ENCODE measurements at regions not wholly inside any gene's neighbourhood (a gene's known extent, or its start where the extent isn't known, plus 50 kb on each side); places are given as distances from the start of the nearest gene placed in this dataset.
"Not testable (repeated sequence)": the region's sequence is repeated elsewhere in the genome, so short reads cannot be mapped to it uniquely, and the experiment has no call there.

DNA sequence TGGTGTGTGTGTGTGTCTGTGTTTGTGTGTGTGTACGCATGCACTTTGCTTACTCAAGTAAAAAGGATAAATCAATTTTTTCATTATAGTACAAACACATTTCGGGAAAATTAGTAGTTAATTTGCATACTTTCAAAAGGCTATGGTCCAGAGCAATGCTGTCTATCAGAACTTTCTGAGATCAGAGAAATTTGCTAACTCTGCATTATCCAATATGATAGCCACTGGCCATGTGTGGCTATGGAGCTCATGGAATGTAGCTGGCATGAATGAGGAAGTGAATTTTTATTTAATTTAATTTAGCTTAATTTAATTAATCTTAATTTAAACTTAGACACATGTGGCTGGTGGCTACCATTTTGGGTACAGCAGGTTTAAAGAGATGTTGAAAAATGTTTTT is 289.6 kb downstream of the MAT2B start:
- no peak for DNase-seq

DNA sequence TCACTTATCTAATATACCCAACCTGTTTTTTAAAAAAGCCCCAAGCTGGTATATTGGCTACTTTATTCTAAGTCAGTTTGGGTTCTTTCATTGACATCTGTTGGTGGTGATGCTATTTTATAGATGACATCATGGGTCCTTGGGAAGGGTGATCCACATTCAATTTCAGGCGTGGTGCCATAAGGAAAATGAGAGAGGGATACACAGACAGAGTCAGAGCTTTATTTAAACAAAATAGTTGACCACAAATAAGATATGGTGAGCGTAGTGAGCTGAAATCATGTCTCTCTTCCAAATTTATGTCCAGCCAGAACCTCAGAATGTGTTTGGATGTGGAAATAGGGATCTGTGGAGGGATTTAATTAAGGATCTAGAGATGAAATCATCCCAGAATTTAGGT is 302.4 kb downstream of the MAT2B start:
- no peak for DNase-seq

- no peak for DNase-seq
Observed at GRCh38 chr5:163809473-163809872, 304.1 kb downstream of the MAT2B start.

DNA sequence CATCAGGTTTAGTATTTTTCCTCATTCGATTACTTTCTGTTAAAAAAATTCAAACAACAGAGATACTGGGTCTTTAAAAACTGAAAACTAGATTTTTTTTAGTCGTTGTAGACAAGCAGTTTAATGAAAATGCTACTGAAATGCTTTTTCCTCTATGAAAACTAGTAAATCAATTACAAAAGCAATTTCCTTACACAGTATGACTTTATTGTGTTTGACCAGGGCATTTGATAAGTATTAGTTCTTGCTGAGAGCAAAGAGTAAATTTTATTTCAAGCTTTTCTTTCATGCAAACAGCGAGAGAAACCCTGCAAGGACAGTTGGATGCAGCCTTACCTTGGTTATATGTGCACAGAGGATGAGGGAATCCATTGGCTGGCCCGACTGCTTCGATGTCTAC is 308.5 kb downstream of the MAT2B start:
- no peak for DNase-seq

- DNase-seq: no peak
Observed at GRCh38 chr5:163815240-163815791, 309.9 kb downstream of the MAT2B start.

DNA sequence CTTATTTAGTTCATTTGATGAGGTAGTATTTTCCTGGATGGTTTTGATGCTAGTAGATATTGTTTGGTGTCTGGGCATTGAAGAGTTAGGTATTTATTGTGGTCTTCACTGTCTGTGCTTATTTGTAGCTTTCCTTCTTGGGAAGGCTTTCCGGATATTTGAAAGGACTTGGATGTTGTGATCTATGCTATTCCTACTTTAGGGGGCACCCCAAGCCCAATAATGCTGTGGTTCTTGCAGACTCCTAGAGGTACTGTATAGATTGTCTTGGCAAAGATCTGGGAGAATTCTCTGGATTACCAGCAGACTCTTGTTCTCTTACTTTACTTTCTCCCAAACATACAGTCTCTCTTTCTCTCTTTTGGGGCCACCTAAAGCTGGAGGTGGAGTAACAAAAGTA is 315.7 kb downstream of the MAT2B start:
- DNase-seq: no peak

DNA sequence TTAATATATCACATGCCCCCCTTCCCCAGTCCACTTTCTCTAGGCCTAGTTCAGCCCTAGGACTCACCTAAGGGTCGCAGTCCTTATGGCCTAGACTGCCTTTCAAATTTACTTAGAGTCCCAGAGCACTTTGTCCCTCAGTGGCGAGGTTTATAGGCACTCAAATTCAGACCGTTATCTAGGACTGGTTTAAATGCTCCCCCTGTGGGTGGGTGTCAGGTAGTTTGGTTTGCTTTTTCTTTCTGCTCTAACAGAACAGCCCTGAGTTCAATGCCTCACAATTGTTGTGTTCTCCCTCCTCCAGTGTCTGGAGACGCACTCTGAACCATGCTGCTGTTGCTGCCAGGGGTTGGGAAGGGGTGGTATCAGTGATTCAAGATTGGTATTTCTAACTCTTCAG is 317.1 kb downstream of the MAT2B start:
- DNase-seq: no peak

GRCh38 chr5:163825661-163826060 is 320.2 kb downstream of the MAT2B start:
- no peak for DNase-seq

DNA sequence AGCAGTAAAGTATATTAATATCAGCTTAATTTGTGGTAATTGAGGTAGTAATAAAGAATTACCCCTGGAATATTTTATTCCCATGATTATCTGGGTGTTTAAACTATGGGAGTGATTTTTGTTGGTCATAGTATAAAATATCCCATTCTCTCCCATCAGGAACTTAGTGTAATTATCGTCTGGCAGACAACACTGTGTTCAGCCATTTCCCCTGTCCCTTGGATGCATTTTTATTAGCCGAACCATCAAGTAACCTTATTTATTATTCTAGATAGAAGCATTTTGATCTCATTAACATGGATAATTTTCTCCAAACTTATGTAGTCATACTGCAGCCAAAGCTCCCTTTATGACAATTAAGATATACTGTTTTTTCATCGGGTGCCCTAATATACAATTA is 320.8 kb downstream of the MAT2B start:
- DNase-seq: no peak

GRCh38 chr5:163832155-163832554 is 326.7 kb downstream of the MAT2B start:
- DNase-seq: no peak

- no peak for DNase-seq
Observed at GRCh38 chr5:163838738-163839137, 333.3 kb downstream of the MAT2B start.

- no peak for DNase-seq
Observed at GRCh38 chr5:163846512-163846911, 341.1 kb downstream of the MAT2B start.

DNA sequence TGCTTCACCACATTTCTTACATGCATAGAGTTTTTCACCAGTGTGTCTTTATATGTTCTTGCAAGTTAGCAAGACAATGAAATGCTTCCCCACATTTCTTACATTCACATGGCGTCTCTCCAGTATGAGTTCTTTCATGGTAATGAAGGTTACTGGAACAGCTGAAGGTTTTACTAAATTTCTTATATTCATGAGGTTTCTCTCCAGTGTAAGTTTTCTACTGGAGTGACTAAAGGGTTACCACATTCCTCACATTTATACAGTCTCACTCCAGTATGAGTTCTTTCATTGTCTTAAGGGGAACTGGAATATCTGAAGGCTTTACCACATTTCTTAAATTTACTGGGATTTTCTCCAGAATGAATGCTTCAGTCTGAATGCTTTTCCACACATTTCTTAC is 350.3 kb downstream of the MAT2B start:
- no peak for DNase-seq

DNA sequence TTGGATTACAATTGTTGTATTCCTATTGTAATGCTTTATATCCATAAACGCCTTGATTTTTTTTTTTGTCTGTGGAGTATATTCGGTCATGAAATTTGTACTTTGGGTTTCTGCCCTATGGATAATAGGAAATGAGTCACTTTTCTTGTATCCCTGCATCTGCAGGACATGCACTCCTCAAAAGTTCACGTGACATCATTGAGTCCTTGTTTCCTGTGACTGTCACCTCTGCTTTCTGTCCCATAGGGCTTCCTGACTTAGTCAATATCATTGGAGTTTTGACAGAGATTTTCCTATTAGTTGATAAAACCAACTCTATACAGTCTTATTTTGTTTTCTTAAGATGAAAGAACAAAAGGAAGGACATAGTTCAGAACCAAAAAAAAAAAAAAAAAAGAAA is 356.3 kb downstream of the MAT2B start:
- no peak for DNase-seq

GRCh38 chr5:163867324-163867723 is 361.9 kb downstream of the MAT2B start:
- DNase-seq: no peak

GRCh38 chr5:163867738-163868137 is 362.3 kb downstream of the MAT2B start:
- DNase-seq: no peak

GRCh38 chr5:163869581-163869980 is 364.2 kb downstream of the MAT2B start:
- DNase-seq: no peak

DNA sequence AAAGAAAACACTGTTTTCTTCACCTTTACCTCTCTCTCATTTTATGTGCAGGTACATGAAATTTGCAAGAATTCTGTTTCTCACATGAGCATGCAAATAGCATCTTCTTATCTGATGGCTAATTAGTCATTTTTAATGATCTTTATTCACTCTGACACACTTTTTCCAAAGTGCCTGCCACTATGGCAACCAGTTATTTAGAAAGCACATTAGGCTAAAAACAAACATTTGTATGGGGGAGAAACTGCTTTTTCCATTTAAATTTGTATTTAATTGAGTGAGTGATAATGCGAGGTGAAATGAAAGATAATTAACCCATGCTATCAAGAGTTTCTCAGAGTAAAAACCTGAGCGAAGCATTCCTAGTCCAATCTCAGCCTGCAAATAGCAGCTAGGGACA is 365.0 kb downstream of the MAT2B start:
- no peak for DNase-seq

GRCh38 chr5:163874431-163874830 is 369.0 kb downstream of the MAT2B start:
- DNase-seq: no peak

GRCh38 chr5:163874912-163875311 is 369.5 kb downstream of the MAT2B start:
- DNase-seq: not testable (repeated sequence)

- no peak for DNase-seq
Observed at GRCh38 chr5:163877865-163878264, 372.4 kb downstream of the MAT2B start.

DNA sequence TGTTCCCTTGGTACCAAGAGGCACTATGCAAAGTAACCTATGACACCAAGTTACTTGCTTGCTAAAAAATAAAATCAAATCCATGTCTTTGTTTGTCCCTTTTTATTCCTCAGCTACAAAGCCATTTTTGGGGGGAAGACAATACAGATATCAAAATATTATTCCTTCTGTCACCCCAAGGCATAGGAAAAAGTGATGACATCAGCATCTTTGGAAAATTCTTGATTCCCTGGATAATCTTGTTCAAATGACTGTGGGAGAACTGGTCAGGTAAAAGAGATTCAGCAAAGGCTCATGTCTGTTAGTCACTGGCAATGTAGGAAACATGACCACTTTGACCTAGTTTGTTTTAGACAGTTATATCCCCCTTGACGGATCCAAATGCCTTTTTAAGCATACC is 373.1 kb downstream of the MAT2B start:
- no peak for DNase-seq

GRCh38 chr5:163880302-163880701 is 374.9 kb downstream of the MAT2B start:
- DNase-seq: no peak

DNA sequence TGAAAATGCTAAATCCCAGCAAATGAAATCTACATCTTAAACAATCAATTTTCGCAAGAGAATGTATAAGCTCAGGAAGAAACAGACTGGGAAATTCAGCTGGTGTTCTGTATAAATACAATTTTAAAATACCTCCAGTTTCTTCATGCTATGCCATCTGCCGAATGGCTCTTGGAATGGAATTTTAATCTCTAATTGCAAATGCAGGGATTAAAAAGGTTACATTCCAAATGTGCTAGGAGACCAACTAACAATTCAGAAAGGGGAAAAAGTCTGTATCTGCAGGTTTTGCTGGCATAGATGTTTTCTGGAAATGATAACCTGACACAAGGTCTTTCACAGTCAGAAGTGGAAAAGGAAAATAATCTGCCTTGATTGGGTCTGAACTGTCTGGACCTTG is 379.7 kb downstream of the MAT2B start:
- no peak for DNase-seq

DNA sequence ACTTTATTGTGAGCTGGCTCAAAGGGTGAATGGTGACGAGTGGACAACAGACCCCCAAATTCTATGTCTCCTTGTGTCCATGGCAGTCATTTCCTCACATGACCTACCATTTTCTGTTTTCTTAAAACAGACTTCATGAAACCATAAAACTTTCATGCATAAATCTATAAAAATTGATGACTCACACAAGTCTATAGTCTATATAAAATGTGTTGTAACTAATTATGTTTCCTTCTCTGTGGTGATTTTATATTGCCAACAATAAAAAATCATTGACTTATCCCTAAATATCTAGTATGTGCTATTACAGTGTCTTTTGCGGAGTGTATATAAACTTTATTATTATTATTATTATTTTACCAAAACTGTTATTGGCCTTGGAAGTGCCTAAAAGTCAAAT is 382.4 kb downstream of the MAT2B start:
- DNase-seq: no peak

GRCh38 chr5:163888366-163888765 is 382.9 kb downstream of the MAT2B start:
- DNase-seq: no peak

All from SIG-M5 (cell line).